HCT116 (cell line): ENCODE measurements at regions not wholly inside any gene's neighbourhood (a gene's known extent, or its start where the extent isn't known, plus 50 kb on each side); places are given as distances from the start of the nearest gene placed in this dataset.

Experiments
- ATAC-seq: fragments of 200-7000 bp; cut with Tn5 transposase; 2 replicates; pipeline ENCODE4 v1.9.1; 2020; ENCODE audit warnings: mild to moderate bottlenecking, moderate library complexity
- BruUV-seq: library from RNA; stranded (reverse); fragments of 400-500 nt; replicated peaks from 2 replicates; lab custom pipeline; 2021; lab: Mats Ljungman, UMichigan
- CTCF ChIA-PET: fragments of 300-600 bp; sonication (Branson Sonifier 250); formaldehyde crosslinking; loops from one replicate; lab custom pipeline; 2021; ENCODE audit warnings: antibody characterized with exemption; lab: Charles Lee
- POLR2A ChIA-PET: fragments of 300-600, 350-600 bp; sonication (Branson Sonifier 250); formaldehyde crosslinking; loops from one replicate; lab custom pipeline; 2021; ENCODE audit warnings: antibody characterized with exemption; lab: Charles Lee
- RAD21 ChIA-PET, 2 experiments: fragments of 300-600 bp; sonication (Branson Sonifier 250); formaldehyde crosslinking; loops; one replicate each; lab custom pipeline; 2023; ENCODE audit warnings: low total read pairs in 2 of 2; ENCODE audit not compliant: uncharacterized antibody in 2 of 2, unreplicated experiment in 2 of 2, low non-redundant PET in 1 of 2; lab: Charles Lee
- DNase-seq: peaks from one replicate; pipeline ENCODE4 v3.0.0-alpha.2; 2010; ENCODE audit warnings: low read depth, low spot score
- H2AFZ ChIP-seq: fragments of 200-600 bp; shearing (Covaris generic), sonication (generic); 2 replicates; pipeline ENCODE4 v1.6.1; 2017; ENCODE audit warnings: low read depth, mixed run types, mixed read lengths, antibody characterized with exemption, low read length; ENCODE audit not compliant: poor library complexity, severe bottlenecking
- H3K27ac ChIP-seq: 2 replicates; pipeline ENCODE4 v1.5.1; 2012; ENCODE audit warnings: low read depth, low read length
- H3K27me3 ChIP-seq: fragments of 200-600 bp; sonication (generic); 2 replicates; pipeline ENCODE4 v1.6.1; 2016; ENCODE audit warnings: mixed run types, low read length, mixed read lengths; ENCODE audit not compliant: insufficient read depth
- H3K36me3 ChIP-seq, 2 experiments: fragments of 200-500 bp in 1 of 2; fragments of 200-600 bp in 1 of 2; sonication (Bioruptor generic) in 1 of 2; sonication (generic) in 1 of 2; 2 replicates each; pipeline versions ENCODE4 v1.5.1 to v1.6.1; 2014 to 2016; ENCODE audit warnings: low read length in 2 of 2, inconsistent platforms in 1 of 2, mixed read lengths in 1 of 2, mixed run types in 1 of 2; ENCODE audit not compliant: insufficient read depth in 2 of 2, control insufficient read depth in 1 of 2
- H3K4me1 ChIP-seq, 2 experiments: fragments of 200-600 bp in 1 of 2; sonication (generic) in 1 of 2; 2 replicates each; pipeline versions ENCODE4 v1.5.1 to v1.6.1; 2012 to 2017; ENCODE audit warnings: low read length in 2 of 2, inconsistent platforms in 1 of 2, mild to moderate bottlenecking in 1 of 2, mixed read lengths in 1 of 2, mixed run types in 1 of 2, moderate library complexity in 1 of 2; ENCODE audit not compliant: insufficient read depth in 2 of 2, control insufficient read depth in 1 of 2
- H3K4me2 ChIP-seq: fragments of 200-600 bp; sonication (generic); 2 replicates; pipeline ENCODE4 v1.6.1; 2017; ENCODE audit warnings: mixed run types, low read length, mixed read lengths
- H3K4me3 ChIP-seq, 2 experiments: fragments of 200-600 bp in 1 of 2; sonication (generic) in 1 of 2; replicated peaks in 1 of 2; 2 replicates each; pipeline ENCODE4 v1.5.1; 2011 to 2016; ENCODE audit warnings: low read length in 2 of 2, control low read depth in 1 of 2, low read depth in 1 of 2, mild to moderate bottlenecking in 1 of 2, mixed read lengths in 1 of 2, mixed run types in 1 of 2
- H3K79me2 ChIP-seq: fragments of 200-600 bp; sonication (generic); 2 replicates; pipeline ENCODE4 v1.6.1; 2017; ENCODE audit warnings: mild to moderate bottlenecking, mixed run types, low read length, moderate library complexity, mixed read lengths; ENCODE audit not compliant: insufficient read depth
- H3K9ac ChIP-seq: fragments of 200-600 bp; sonication (generic); 2 replicates; pipeline ENCODE4 v1.6.1; 2016; ENCODE audit warnings: low read length, mixed read lengths
- H3K9me2 ChIP-seq: fragments of 200-600 bp; sonication (generic), shearing (Covaris generic); 2 replicates; pipeline ENCODE4 v1.6.1; 2017; ENCODE audit warnings: mixed run types, mild to moderate bottlenecking, moderate library complexity; ENCODE audit not compliant: insufficient read depth
- H3K9me3 ChIP-seq, 2 experiments: fragments of 200-500 bp in 1 of 2; fragments of 200-600 bp in 1 of 2; sonication (Bioruptor generic) in 1 of 2; sonication (generic) in 1 of 2; 2 replicates each; pipeline ENCODE4 v1.6.1; 2014 to 2017; ENCODE audit warnings: low read length in 2 of 2, mixed read lengths in 2 of 2, inconsistent platforms in 1 of 2, low read depth in 1 of 2, mild to moderate bottlenecking in 1 of 2, mixed run types in 1 of 2, moderate library complexity in 1 of 2; ENCODE audit not compliant: control insufficient read depth in 1 of 2, insufficient read depth in 1 of 2
- H4K20me1 ChIP-seq: fragments of 200-600 bp; sonication (generic), shearing (Covaris generic); 2 replicates; pipeline ENCODE4 v1.6.1; 2017; ENCODE audit warnings: mixed run types, mild to moderate bottlenecking, moderate library complexity; ENCODE audit not compliant: insufficient read depth
- ATF3 ChIP-seq: IDR thresholded peaks from 2 replicates; pipeline ENCODE4 v1.6.1; 2012
- CBX3 ChIP-seq: IDR thresholded peaks from 2 replicates; pipeline ENCODE4 v1.6.1; 2012; ENCODE audit warnings: low read depth
- CEBPB ChIP-seq: IDR thresholded peaks from 2 replicates; pipeline ENCODE4 v1.6.1; 2012; ENCODE audit warnings: low read depth
- CTCF ChIP-seq, 3 experiments: fragments of 200-600 bp in 1 of 3; sonication (generic) in 1 of 3; IDR thresholded peaks in 2 of 3; conservative IDR thresholded peaks in 1 of 3; 2 replicates each; pipeline ENCODE4 v1.5.1; 2012 to 2017; ENCODE audit warnings: low read depth in 2 of 3, low read length in 2 of 3, antibody characterized with exemption in 1 of 3, borderline replicate concordance in 1 of 3, control low read depth in 1 of 3, mild to moderate bottlenecking in 1 of 3, mixed read lengths in 1 of 3, mixed run types in 1 of 3, moderate library complexity in 1 of 3; ENCODE audit not compliant: insufficient read depth in 1 of 3
- EGR1 ChIP-seq: IDR thresholded peaks from 2 replicates; pipeline ENCODE4 v1.6.1; 2012; ENCODE audit warnings: low read depth
- ELF1 ChIP-seq: IDR thresholded peaks from 2 replicates; pipeline ENCODE4 v1.6.1; 2012; ENCODE audit warnings: low read depth, borderline replicate concordance
- EZH2 ChIP-seq: fragments of 200-600 bp; sonication (generic); IDR thresholded peaks from 2 replicates; pipeline ENCODE4 v1.6.1; 2017; ENCODE audit warnings: antibody characterized with exemption, mixed run types
- FOSL1 ChIP-seq: IDR thresholded peaks from 2 replicates; pipeline ENCODE4 v1.6.1; 2012; ENCODE audit warnings: low read depth
- JUND ChIP-seq: IDR thresholded peaks from 2 replicates; pipeline ENCODE4 v1.6.1; 2012
- POLR2A ChIP-seq: IDR thresholded peaks from 2 replicates; pipeline ENCODE4 v1.7.0; 2011; ENCODE audit warnings: borderline replicate concordance; ENCODE audit not compliant: insufficient read depth, insufficient read length; ENCODE audit errors: extremely low read depth
- RAD21 ChIP-seq: IDR thresholded peaks from 2 replicates; pipeline ENCODE4 v1.6.1; 2012; ENCODE audit warnings: low read depth, mild to moderate bottlenecking
- SP1 ChIP-seq: IDR thresholded peaks from 2 replicates; pipeline ENCODE4 v1.6.1; 2012; ENCODE audit warnings: low read depth
- SRF ChIP-seq: IDR thresholded peaks from 2 replicates; pipeline ENCODE4 v1.6.1; 2012; ENCODE audit warnings: low read depth
- YY1 ChIP-seq: IDR thresholded peaks from 2 replicates; pipeline ENCODE4 v1.6.1; 2011; ENCODE audit warnings: low read length, low read depth, moderate library complexity, mild to moderate bottlenecking; ENCODE audit not compliant: insufficient replicate concordance; ENCODE audit errors: extremely low read depth
- ZBTB33 ChIP-seq: IDR thresholded peaks from 2 replicates; pipeline ENCODE4 v1.6.1; 2011; ENCODE audit warnings: mild to moderate bottlenecking, low read length, moderate library complexity; ENCODE audit not compliant: insufficient replicate concordance; ENCODE audit errors: extremely low read depth
- ZFX ChIP-seq: fragments of 450-650 bp; IDR thresholded peaks from 2 replicates; pipeline ENCODE4 v1.6.1; 2017
- ZNF274 ChIP-seq: fragments of 200-500 bp; sonication (Bioruptor generic); IDR thresholded peaks from 2 replicates; pipeline ENCODE4 v1.6.1; 2014; ENCODE audit warnings: mild to moderate bottlenecking, low read depth, low read length, inconsistent platforms
- intact Hi-C: fragments of 100-400 bp; cut with micrococcal nuclease; formaldehyde crosslinking; loops from 2 replicates; pipeline ENCODE4 v1.10.0; 2022

- POLR2A ChIA-PET, result no interaction called here
- H4K20me1 ChIP-seq, result no peaks in the 10 kb centered on the region; the same call in 1 of the 2 replicates
- no TSS peak for BruUV-seq
- no peak for DNase-seq
- no peak for ATAC-seq
- no peak overlapping the region for H3K27ac ChIP-seq
- no peaks in the 10 kb centered on the region for H3K27me3 ChIP-seq
- RAD21 ChIA-PET, result no interaction called here
- no peaks in the 10 kb centered on the region for H3K4me1 ChIP-seq
- H3K79me2 ChIP-seq, result no peaks in the 10 kb centered on the region
- no peaks in the 10 kb centered on the region for H3K36me3 ChIP-seq
- intact Hi-C loops, result no loop called here
- TF ChIP-seq YY1 (no peak), CEBPB (no peak), FOSL1 (no peak), EZH2 (no peak), RAD21 (no peak), ZFX (no peak), POLR2A (no peak), CBX3 (no peak), JUND (no peak), SP1 (no peak), ZBTB33 (no peak), ELF1 (no peak), EGR1 (no peak), CTCF (IDR thresholded peaks at IDR 0.05 in 2 of 3, conservative IDR thresholded peaks at IDR 0.05 in 1 of 3; ENCODE audit: borderline replicate concordance in 1 of 3, insufficient read depth in 1 of 3, low read depth in 2 of 3, low read length in 2 of 3) (no peak), ZNF274 (no peak), SRF (no peak), ATF3 (no peak)
- H2AFZ ChIP-seq, result no peak overlapping the region
- no peaks in the 10 kb centered on the region for H3K9me2 ChIP-seq
- CTCF ChIA-PET, result interaction anchor here (1.4 kb wide), 1 partner anchor 732 kb away, joined by 3 read pairs; no protein-coding TSS in a partner anchor
- H3K9me3 ChIP-seq, result no peaks in the 10 kb centered on the region
- H3K4me3 ChIP-seq, result no peak overlapping the region
- H3K9ac ChIP-seq, result no peak overlapping the region
- no peak overlapping the region for H3K4me2 ChIP-seq
Observed at GRCh38 chr13:59603646-59604045, 560.1 kb downstream of the DIAPH3 start.
